ENCODE measurements at regions not wholly inside any gene's neighbourhood (a gene's known extent, or its start where the extent isn't known, plus 50 kb on each side); places are given as distances from the start of the nearest gene placed in this dataset.

DNA sequence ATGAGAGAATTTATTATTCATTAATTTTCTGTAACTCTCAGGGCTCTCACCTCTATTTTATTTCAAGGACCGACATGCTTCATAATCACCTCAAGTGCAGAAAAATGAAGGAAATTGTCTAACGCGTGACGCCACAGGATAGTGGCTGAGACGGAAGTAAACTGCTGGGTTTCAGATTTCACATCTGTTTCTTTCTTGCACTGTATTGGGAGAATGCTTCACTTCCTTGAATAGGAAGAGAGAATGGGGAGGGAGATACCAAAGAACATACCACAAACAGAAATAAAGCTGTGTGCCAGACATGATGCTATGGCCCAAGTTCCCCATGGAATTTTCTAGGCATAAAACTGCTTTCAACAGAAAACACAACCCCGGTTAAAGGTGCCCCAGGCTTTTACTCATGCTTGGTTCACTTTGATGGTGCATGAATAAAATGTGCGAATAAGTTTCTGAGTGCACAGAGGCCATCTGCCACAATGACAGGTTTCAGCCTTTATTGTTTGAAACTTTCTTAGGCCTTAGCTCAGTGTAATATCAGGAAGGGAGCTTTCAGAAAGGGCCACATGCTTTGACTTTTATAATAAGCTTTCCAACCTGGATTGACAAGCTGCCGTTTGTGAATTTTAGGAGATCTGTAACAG, 1116.4 kb downstream of the SOCS6 start:
- Histone ChIP-seq H3K4me3 (no peak overlapping the region), H3K36me3 (no peaks in the 10 kb centered on the region), H3K4me1 (no peaks in the 10 kb centered on the region), H3K9me3 (no peaks in the 10 kb centered on the region), H3K27me3 (no peaks in the 10 kb centered on the region), H3K27ac (no peak overlapping the region)
- TF ChIP-seq EP300 (IDR thresholded peaks at IDR 0.05), result no peak
- TF ChIP-seq POLR2A (IDR thresholded peaks at IDR 0.05), result no peak
- TF ChIP-seq, protein P1, sequence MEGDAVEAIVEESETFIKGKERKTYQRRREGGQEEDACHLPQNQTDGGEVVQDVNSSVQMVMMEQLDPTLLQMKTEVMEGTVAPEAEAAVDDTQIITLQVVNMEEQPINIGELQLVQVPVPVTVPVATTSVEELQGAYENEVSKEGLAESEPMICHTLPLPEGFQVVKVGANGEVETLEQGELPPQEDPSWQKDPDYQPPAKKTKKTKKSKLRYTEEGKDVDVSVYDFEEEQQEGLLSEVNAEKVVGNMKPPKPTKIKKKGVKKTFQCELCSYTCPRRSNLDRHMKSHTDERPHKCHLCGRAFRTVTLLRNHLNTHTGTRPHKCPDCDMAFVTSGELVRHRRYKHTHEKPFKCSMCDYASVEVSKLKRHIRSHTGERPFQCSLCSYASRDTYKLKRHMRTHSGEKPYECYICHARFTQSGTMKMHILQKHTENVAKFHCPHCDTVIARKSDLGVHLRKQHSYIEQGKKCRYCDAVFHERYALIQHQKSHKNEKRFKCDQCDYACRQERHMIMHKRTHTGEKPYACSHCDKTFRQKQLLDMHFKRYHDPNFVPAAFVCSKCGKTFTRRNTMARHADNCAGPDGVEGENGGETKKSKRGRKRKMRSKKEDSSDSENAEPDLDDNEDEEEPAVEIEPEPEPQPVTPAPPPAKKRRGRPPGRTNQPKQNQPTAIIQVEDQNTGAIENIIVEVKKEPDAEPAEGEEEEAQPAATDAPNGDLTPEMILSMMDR (IDR thresholded peaks at IDR 0.05), result no peak
- WGBS, 2 donors, result 64 to 74% methylated on average over 8 of the region's 8 CpGs
- no peak for DNase-seq (ENCODE audit: low spot score in 2 of 2)

DNA sequence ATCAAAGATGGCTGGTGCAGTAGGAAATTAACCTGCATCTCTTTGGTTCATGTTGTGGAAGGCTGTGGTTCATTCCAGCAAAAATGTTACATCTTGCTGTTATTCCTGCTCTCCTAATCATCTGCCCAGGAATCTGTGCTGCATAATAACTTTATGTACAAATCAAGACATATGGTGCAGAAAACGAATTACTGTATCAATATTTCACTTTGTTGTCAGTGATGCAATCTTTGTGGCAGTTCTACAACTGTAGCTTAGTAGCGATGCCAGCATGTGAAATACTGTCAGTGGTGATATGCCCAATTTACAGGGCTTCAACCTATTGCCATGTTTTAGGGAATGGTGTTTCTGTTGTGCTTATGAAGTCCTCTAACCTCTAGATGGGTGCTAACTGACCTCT, 1114.7 kb downstream of the SOCS6 start:
- no peaks in the 10 kb centered on the region for H3K9me3 ChIP-seq
- H3K4me1 ChIP-seq, result no peaks in the 10 kb centered on the region
- H3K27ac ChIP-seq, result no peak overlapping the region
- H3K36me3 ChIP-seq, result no peaks in the 10 kb centered on the region
- TF ChIP-seq, protein P1 (IDR thresholded peaks at IDR 0.05), result no peak
- TF ChIP-seq POLR2A (IDR thresholded peaks at IDR 0.05) (no peak), EP300 (IDR thresholded peaks at IDR 0.05) (no peak)
- 72 to 84% methylated on average over 2 of the region's 2 CpGs for WGBS, 2 donors
- no peak for DNase-seq (ENCODE audit: low spot score in 2 of 2)
- no peaks in the 10 kb centered on the region for H3K27me3 ChIP-seq
- no peak overlapping the region for H3K4me3 ChIP-seq

GRCh38 chr18:71398531-71398930, 1109.7 kb downstream of the SOCS6 start:
- Histone ChIP-seq H3K27me3 (no peaks in the 10 kb centered on the region), H3K4me3 (no peak overlapping the region), H3K27ac (no peak overlapping the region), H3K9me3 (no peaks in the 10 kb centered on the region), H3K36me3 (no peaks in the 10 kb centered on the region), H3K4me1 (no peaks in the 10 kb centered on the region)
- no peak for TF ChIP-seq EP300 (IDR thresholded peaks at IDR 0.05)
- TF ChIP-seq, protein P1 (IDR thresholded peaks at IDR 0.05), result peak in 1 of 5 experiments; percentile 20
- WGBS, 2 donors, result 39 to 41% methylated on average over 4 of the region's 4 CpGs
- DNase-seq (ENCODE audit: low spot score in 2 of 2), result no peak

DNA sequence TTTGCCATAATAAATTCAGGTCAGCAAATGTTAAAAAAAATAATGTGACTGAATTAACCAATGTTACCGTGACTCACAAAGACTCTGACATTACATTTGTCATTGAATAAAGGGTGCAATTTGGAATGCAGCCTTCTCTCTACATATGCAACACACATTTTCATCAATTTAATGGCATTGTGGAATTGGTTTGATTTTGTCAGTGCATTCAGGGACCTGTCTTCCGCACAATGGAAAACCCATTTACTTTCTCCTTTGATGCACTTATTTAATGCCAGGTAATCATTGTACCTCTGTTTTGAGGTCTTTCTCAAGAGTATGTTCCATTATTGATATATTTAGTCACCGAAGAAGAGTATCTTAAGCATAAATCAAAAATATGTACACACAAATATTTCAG, 1099.3 kb downstream of the SOCS6 start:
- no peak for DNase-seq (ENCODE audit: low spot score in 2 of 2)
- Histone ChIP-seq H3K36me3 (no peaks in the 10 kb centered on the region), H3K9me3 (no peaks in the 10 kb centered on the region), H3K27me3 (no peaks in the 10 kb centered on the region), H3K4me3 (no peak overlapping the region), H3K27ac (no peak overlapping the region), H3K4me1 (no peaks in the 10 kb centered on the region)
- WGBS, 2 donors, result 92% methylated on average over 3 of the region's 3 CpGs
- TF ChIP-seq EP300 (IDR thresholded peaks at IDR 0.05) (no peak), POLR2A (IDR thresholded peaks at IDR 0.05) (no peak)
- TF ChIP-seq, protein P1 (IDR thresholded peaks at IDR 0.05), result no peak

DNA sequence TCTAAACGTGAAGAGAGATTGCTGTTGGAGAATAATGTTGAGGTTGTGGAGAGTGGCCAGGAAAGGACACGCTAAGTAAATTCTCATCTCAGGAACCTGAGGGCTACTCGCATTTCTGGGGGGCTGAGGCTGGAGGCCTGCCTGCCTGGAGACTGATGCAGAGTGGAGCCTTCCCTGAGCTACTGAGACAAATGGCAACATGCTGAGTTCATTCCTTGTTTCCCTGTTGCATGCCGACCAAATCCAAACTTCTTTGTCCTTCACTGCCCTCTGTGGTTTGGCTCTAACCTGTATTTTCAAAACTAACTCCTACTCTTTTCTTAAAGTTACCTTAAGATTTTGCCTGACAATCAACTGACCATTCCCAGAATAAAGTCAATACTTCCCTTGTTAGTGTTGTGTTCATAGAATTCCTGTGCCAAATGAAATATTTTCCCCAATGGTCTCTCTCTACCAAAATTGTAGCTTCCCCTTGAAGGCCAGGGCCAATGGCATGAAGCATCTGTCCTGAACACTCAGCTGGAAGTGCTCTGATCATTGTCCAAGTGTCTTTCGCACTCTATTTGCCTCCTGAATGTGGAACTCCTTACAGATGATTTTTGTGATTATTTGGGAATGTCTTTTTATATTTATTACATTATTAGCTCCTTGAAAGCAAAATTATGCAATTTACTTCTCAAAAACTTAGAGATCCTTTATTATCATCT, 1085.6 kb downstream of the SOCS6 start:
- 56 to 63% methylated on average over 5 of the region's 5 CpGs for WGBS, 2 donors

More for the DNA sequence above, 1085.6 kb downstream of the SOCS6 start:
- Histone ChIP-seq H3K36me3 (no peaks in the 10 kb centered on the region), H3K27ac (no peak overlapping the region), H3K27me3 (no peaks in the 10 kb centered on the region), H3K4me3 (no peak overlapping the region), H3K9me3 (no peaks in the 10 kb centered on the region), H3K4me1 (no peaks in the 10 kb centered on the region)
- DNase-seq (ENCODE audit: low spot score in 2 of 2), result no peak
- TF ChIP-seq, protein P1 (IDR thresholded peaks at IDR 0.05), result no peak
- TF ChIP-seq POLR2A (IDR thresholded peaks at IDR 0.05), result no peak
- no peak for TF ChIP-seq EP300 (IDR thresholded peaks at IDR 0.05)

Measured in tibial nerve (tissue), 4 donors.